Endothelial cell of umbilical vein (primary cell): ENCODE measurements at regions not wholly inside any gene's neighbourhood (a gene's known extent, or its start where the extent isn't known, plus 50 kb on each side); places are given as distances from the start of the nearest gene placed in this dataset.

Source experiments
- BruUV-seq: library from RNA; stranded (reverse); fragments of 400-500 nt; replicated peaks from 2 replicates; lab custom pipeline; 2021; lab: Mats Ljungman, UMichigan
- CTCF ChIA-PET: fragments of 300-600, 350-600 bp; sonication (Branson Sonifier 250); formaldehyde crosslinking; loops from one replicate; lab custom pipeline; 2021; ENCODE audit warnings: antibody characterized with exemption, inconsistent platforms; lab: Charles Lee
- POLR2A ChIA-PET: fragments of 300-600, 350-600 bp; sonication (Branson Sonifier 250); formaldehyde crosslinking; loops from one replicate; lab custom pipeline; 2021; ENCODE audit warnings: antibody characterized with exemption, inconsistent platforms; lab: Charles Lee
- DNase-seq: peaks from one replicate; pipeline ENCODE4 v3.0.0-alpha.2; 2011; ENCODE audit warnings: low read depth, low spot score
- FAIRE-seq: peaks from 2 replicates; lab custom pipeline; 2011; peaks lifted over from hg19 to GRCh38; lab: Jason Lieb, UNC
- H2AFZ ChIP-seq: 2 replicates; pipeline ENCODE4 v1.6.0; 2012; ENCODE audit warnings: low read depth, low read length, control low read depth, inconsistent platforms
- H3K27ac ChIP-seq: 2 replicates; pipeline ENCODE4 v1.5.1; 2011; ENCODE audit warnings: low read depth, mild to moderate bottlenecking, control low read depth, low read length, moderate library complexity; ENCODE audit not compliant: insufficient read depth
- H3K27me3 ChIP-seq, 2 experiments: 2 replicates each; pipeline versions ENCODE4 v1.6.0 to v1.6.1; 2011; ENCODE audit warnings: low read length in 2 of 2, mixed read lengths in 1 of 2; ENCODE audit not compliant: control insufficient read depth in 2 of 2, insufficient read depth in 2 of 2
- H3K36me3 ChIP-seq, 2 experiments: 2 replicates in 1 of 2; 3 replicates in 1 of 2; pipeline ENCODE4 v1.5.1; 2011; ENCODE audit warnings: low read length in 2 of 2, mild to moderate bottlenecking in 1 of 2, moderate library complexity in 1 of 2; ENCODE audit not compliant: control insufficient read depth in 2 of 2, insufficient read depth in 2 of 2; ENCODE audit errors: extremely low read depth in 1 of 2
- H3K4me1 ChIP-seq: 3 replicates; pipeline ENCODE4 v1.5.1; 2011; ENCODE audit warnings: mild to moderate bottlenecking, low read length; ENCODE audit not compliant: control insufficient read depth, insufficient read depth; ENCODE audit errors: extremely low read depth
- H3K4me2 ChIP-seq: 2 replicates; pipeline ENCODE4 v1.6.1; 2011; ENCODE audit warnings: low read length, control low read depth, mixed read lengths; ENCODE audit not compliant: insufficient read depth
- H3K4me3 ChIP-seq, 3 experiments: fragments of 200-600 bp in 1 of 3; sonication (generic), shearing (Covaris generic) in 1 of 3; replicated peaks in 1 of 3; 2 replicates each; pipeline ENCODE4 v1.5.1; 2011 to 2016; ENCODE audit warnings: control low read depth in 3 of 3, low read length in 3 of 3, mild to moderate bottlenecking in 2 of 3, inconsistent platforms in 1 of 3, low read depth in 1 of 3, moderate library complexity in 1 of 3; ENCODE audit not compliant: insufficient read depth in 1 of 3
- H3K79me2 ChIP-seq: 2 replicates; pipeline ENCODE4 v1.6.0; 2012; ENCODE audit warnings: low read length, inconsistent platforms; ENCODE audit not compliant: control insufficient read depth, insufficient read depth
- H3K9ac ChIP-seq: replicated peaks from 2 replicates; pipeline ENCODE3; 2011; ENCODE audit warnings: low read length, control low read depth; ENCODE audit not compliant: insufficient read depth; ENCODE audit errors: extremely low read depth
- H3K9me1 ChIP-seq: replicated peaks from 3 replicates; pipeline ENCODE4 v1.6.0; 2011; ENCODE audit warnings: mild to moderate bottlenecking, low read length; ENCODE audit not compliant: control insufficient read depth, insufficient read depth; ENCODE audit errors: extremely low read depth
- H3K9me3 ChIP-seq: replicated peaks from 2 replicates; pipeline ENCODE4 v1.5.1; 2012; ENCODE audit warnings: low read length, inconsistent platforms; ENCODE audit not compliant: control insufficient read depth, insufficient read depth
- H4K20me1 ChIP-seq: replicated peaks from 2 replicates; pipeline ENCODE3; 2011; ENCODE audit warnings: mild to moderate bottlenecking, low read length; ENCODE audit not compliant: control insufficient read depth, insufficient read depth; ENCODE audit errors: extremely low read depth
- FOS ChIP-seq: IDR thresholded peaks from 2 replicates; pipeline ENCODE4 v1.6.1; 2011; ENCODE audit warnings: mild to moderate bottlenecking, low read length, moderate library complexity, borderline replicate concordance; ENCODE audit not compliant: insufficient read depth
- GATA2 ChIP-seq: IDR thresholded peaks from 2 replicates; pipeline ENCODE4 v1.7.0; 2011; ENCODE audit warnings: low read depth, mild to moderate bottlenecking, moderate library complexity, mixed read lengths, low read length; ENCODE audit not compliant: insufficient read length, insufficient read depth
- JUN ChIP-seq: IDR thresholded peaks from 2 replicates; pipeline ENCODE4 v1.6.1; 2011; ENCODE audit warnings: borderline replicate concordance, low read depth; ENCODE audit not compliant: insufficient read length, insufficient read depth
- MAX ChIP-seq: IDR thresholded peaks from 2 replicates; pipeline ENCODE4 v1.6.1; 2011; ENCODE audit not compliant: insufficient read depth, insufficient read length
- MYC ChIP-seq: IDR thresholded peaks from one replicate; pipeline ENCODE4 v1.6.1; 2011; ENCODE audit warnings: mild to moderate bottlenecking, low read depth, low read length
- POLR2A ChIP-seq: IDR thresholded peaks from 2 replicates; pipeline ENCODE4 v1.6.1; 2012; ENCODE audit warnings: low read depth, mild to moderate bottlenecking, control low read depth, low read length
- POLR2AphosphoS5 ChIP-seq: IDR thresholded peaks from 2 replicates; pipeline ENCODE4 v1.6.1; 2012; ENCODE audit warnings: low read depth, mild to moderate bottlenecking, control low read depth, low read length, moderate library complexity; ENCODE audit not compliant: insufficient read depth
- dilution Hi-C: fragments of 300-500 bp; cut with MboI; formaldehyde crosslinking; loops from one replicate; pipeline ENCODE4 v1.15.0; 2019; ENCODE audit warnings: low sequenced_read_pairs; ENCODE audit not compliant: extremely low pct_ligation_motif_present
- intact Hi-C: fragments of 100-400 bp; cut with micrococcal nuclease; formaldehyde crosslinking; loops from one replicate; pipeline ENCODE4 v1.10.0; 2022
- TF ChIP-seq, protein P1 (sequence below), 2 donors: IDR thresholded peaks; 1 replicate in 1 of 2; 2 replicates in 1 of 2; pipeline ENCODE4 v1.5.1; 2011; ENCODE audit warnings: low read length in 2 of 2, mild to moderate bottlenecking in 2 of 2, moderate library complexity in 2 of 2, control low read depth in 1 of 2, inconsistent platforms in 1 of 2, low read depth in 1 of 2; ENCODE audit not compliant: insufficient read depth in 1 of 2; ENCODE audit errors: extremely low read depth in 1 of 2

DNA sequence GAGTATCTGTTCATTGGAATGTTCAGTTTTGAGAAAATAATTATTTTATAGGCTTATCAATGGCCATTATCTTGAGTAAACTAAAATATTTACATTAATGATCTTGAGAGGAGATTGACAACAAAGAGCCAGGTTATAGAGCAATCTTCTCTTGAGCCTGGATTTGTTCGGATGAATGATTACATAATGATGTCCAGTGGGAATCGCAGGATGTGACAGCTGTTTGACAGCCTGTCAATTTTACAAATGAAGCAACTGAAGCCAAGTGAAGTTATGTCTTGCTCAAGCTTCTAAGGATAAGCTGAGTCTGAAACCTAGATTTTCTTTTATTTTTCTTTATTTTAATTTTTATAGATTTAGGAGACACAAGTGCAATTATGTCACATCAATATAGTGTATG, 52.1 kb upstream of the BACH1 start:
- DNase-seq (no peak), FAIRE-seq (no peak)
- dilution Hi-C loops = no loop called here
- TF ChIP-seq POLR2A (no peak), MAX (no peak), GATA2 (no peak), FOS (no peak), POLR2AphosphoS5 (no peak), JUN (no peak), MYC (no peak)
- TF ChIP-seq, protein P1, sequence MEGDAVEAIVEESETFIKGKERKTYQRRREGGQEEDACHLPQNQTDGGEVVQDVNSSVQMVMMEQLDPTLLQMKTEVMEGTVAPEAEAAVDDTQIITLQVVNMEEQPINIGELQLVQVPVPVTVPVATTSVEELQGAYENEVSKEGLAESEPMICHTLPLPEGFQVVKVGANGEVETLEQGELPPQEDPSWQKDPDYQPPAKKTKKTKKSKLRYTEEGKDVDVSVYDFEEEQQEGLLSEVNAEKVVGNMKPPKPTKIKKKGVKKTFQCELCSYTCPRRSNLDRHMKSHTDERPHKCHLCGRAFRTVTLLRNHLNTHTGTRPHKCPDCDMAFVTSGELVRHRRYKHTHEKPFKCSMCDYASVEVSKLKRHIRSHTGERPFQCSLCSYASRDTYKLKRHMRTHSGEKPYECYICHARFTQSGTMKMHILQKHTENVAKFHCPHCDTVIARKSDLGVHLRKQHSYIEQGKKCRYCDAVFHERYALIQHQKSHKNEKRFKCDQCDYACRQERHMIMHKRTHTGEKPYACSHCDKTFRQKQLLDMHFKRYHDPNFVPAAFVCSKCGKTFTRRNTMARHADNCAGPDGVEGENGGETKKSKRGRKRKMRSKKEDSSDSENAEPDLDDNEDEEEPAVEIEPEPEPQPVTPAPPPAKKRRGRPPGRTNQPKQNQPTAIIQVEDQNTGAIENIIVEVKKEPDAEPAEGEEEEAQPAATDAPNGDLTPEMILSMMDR (IDR thresholded peaks at IDR 0.05; ENCODE audit: extremely low read depth in 1 of 2, insufficient read depth in 1 of 2, low read depth in 1 of 2, low read length in 2 of 2) = no peak
- H3K27ac ChIP-seq = no peak overlapping the region
- H3K4me2 ChIP-seq = no peak overlapping the region
- no peaks in the 10 kb centered on the region for H4K20me1 ChIP-seq
- no peaks in the 10 kb centered on the region for H3K79me2 ChIP-seq
- ChIA-PET POLR2A (no interaction called here), CTCF (no interaction called here)
- no peak overlapping the region for H3K4me3 ChIP-seq
- no peaks in the 10 kb centered on the region for H3K9me1 ChIP-seq
- no peaks in the 10 kb centered on the region for H3K36me3 ChIP-seq
- H2AFZ ChIP-seq = no peak overlapping the region
- no peaks in the 10 kb centered on the region for H3K4me1 ChIP-seq
- no peak overlapping the region for H3K9ac ChIP-seq
- no peaks in the 10 kb centered on the region for H3K9me3 ChIP-seq
- H3K27me3 ChIP-seq = no peaks in the 10 kb centered on the region
- intact Hi-C loops = no loop called here
- no TSS peak for BruUV-seq
